ENCODE measurements at regions not wholly inside any gene's neighbourhood (a gene's known extent, or its start where the extent isn't known, plus 50 kb on each side); places are given as distances from the start of the nearest gene placed in this dataset.
"Not testable (repeated sequence)": the region's sequence is repeated elsewhere in the genome, so short reads cannot be mapped to it uniquely, and the experiment has no call there.

- Histone ChIP-seq H3K4me1 (ENCODE audit: insufficient read depth, low read length, poor library complexity, severe bottlenecking) (peaks cover 7% of the 10 kb centered on the region), H3K36me3 (ENCODE audit: insufficient read depth, low read length, poor library complexity, severe bottlenecking) (no peaks in the 10 kb centered on the region), H3K4me3 (ENCODE audit: low read depth, low read length, poor library complexity, severe bottlenecking) (no peak overlapping the region), H3K9me3 (ENCODE audit: low read depth, low read length, poor library complexity, severe bottlenecking) (no peaks in the 10 kb centered on the region), H3K27me3 (replicated peaks; ENCODE audit: insufficient read depth, low read depth, low read length, poor library complexity) (no peaks in the 10 kb centered on the region), H3K27ac (ENCODE audit: low read depth, low read length, poor library complexity, severe bottlenecking) (no peak overlapping the region)
- TF ChIP-seq EZH2 (IDR thresholded peaks at IDR 0.05; ENCODE audit: borderline replicate concordance, low read depth, low read length, poor library complexity, severe bottlenecking) (no peak), CTCF (conservative IDR thresholded peaks at IDR 0.05; ENCODE audit: low read depth, low read length) (no peak)
- ChIA-PET POLR2A (ENCODE audit: low non-redundant PET) (no interaction called here), CTCF (no interaction called here)
- intact Hi-C loops (cut with micrococcal nuclease; ENCODE audit: unreplicated experiment), result no loop called here
- BruUV-seq (replicated peaks), result no TSS peak
- DNase-seq (ENCODE audit: low spot score), result no peak
These were observed 54.1 kb downstream of the ILRUN start for GRCh38 chr6:34642427-34642826.

- H3K36me3 ChIP-seq (ENCODE audit: insufficient read depth, low read length, poor library complexity, severe bottlenecking); H3K4me3 ChIP-seq (ENCODE audit: low read depth, low read length, poor library complexity, severe bottlenecking); DNase-seq (ENCODE audit: low spot score); H3K27ac ChIP-seq (ENCODE audit: low read depth, low read length, poor library complexity, severe bottlenecking); H3K4me1 ChIP-seq (ENCODE audit: insufficient read depth, low read length, poor library complexity, severe bottlenecking); intact Hi-C loops (cut with micrococcal nuclease; ENCODE audit: unreplicated experiment); H3K27me3 ChIP-seq (replicated peaks; ENCODE audit: insufficient read depth, low read depth, low read length, poor library complexity); POLR2A ChIA-PET (ENCODE audit: low non-redundant PET); CTCF ChIA-PET; H3K9me3 ChIP-seq (ENCODE audit: low read depth, low read length, poor library complexity, severe bottlenecking); BruUV-seq (replicated peaks): not testable (repeated sequence)
These were observed 56.3 kb downstream of the ILRUN start for GRCh38 chr6:34640074-34640849.

GRCh38 chr6:34638834-34639736, 57.5 kb downstream of the ILRUN start:
- Histone ChIP-seq H3K27ac (ENCODE audit: low read depth, low read length, poor library complexity, severe bottlenecking) (no peak overlapping the region), H3K9me3 (ENCODE audit: low read depth, low read length, poor library complexity, severe bottlenecking) (no peaks in the 10 kb centered on the region), H3K4me3 (ENCODE audit: low read depth, low read length, poor library complexity, severe bottlenecking) (no peak overlapping the region), H3K27me3 (replicated peaks; ENCODE audit: insufficient read depth, low read depth, low read length, poor library complexity) (no peaks in the 10 kb centered on the region), H3K4me1 (ENCODE audit: insufficient read depth, low read length, poor library complexity, severe bottlenecking) (peaks cover 7% of the 10 kb centered on the region), H3K36me3 (ENCODE audit: insufficient read depth, low read length, poor library complexity, severe bottlenecking) (no peaks in the 10 kb centered on the region)
- DNase-seq (ENCODE audit: low spot score), result peak; percentile 61
- CTCF ChIA-PET, result no interaction called here
- intact Hi-C loops (cut with micrococcal nuclease; ENCODE audit: unreplicated experiment), result no loop called here
- POLR2A ChIA-PET (ENCODE audit: low non-redundant PET), result no interaction called here
- TF ChIP-seq CTCF (conservative IDR thresholded peaks at IDR 0.05; ENCODE audit: low read depth, low read length) (no peak), EZH2 (IDR thresholded peaks at IDR 0.05; ENCODE audit: borderline replicate concordance, low read depth, low read length, poor library complexity, severe bottlenecking) (no peak)
- BruUV-seq (replicated peaks), result no TSS peak
